HG02943 (cell line): ENCODE measurements at regions not wholly inside any gene's neighbourhood (a gene's known extent, or its start where the extent isn't known, plus 50 kb on each side); places are given as distances from the start of the nearest gene placed in this dataset.
"Not testable (repeated sequence)": the region's sequence is repeated elsewhere in the genome, so short reads cannot be mapped to it uniquely, and the experiment has no call there.

ENCODE experiments used
- ATAC-seq: cut with Tn5 transposase; IDR thresholded peaks from one replicate; pipeline ENCODE4 v1.9.1; 2021; ENCODE audit warnings: mild to moderate bottlenecking, low read depth, moderate library complexity; ENCODE audit not compliant: unreplicated experiment

- no peak for ATAC-seq
Measured at GRCh38 chr4:33696041-33696440, 2548.3 kb downstream of the ARAP2 start.

- no peak for ATAC-seq
Measured at GRCh38 chr4:33696586-33696985, 2547.7 kb downstream of the ARAP2 start.

- ATAC-seq: no peak
Measured at GRCh38 chr4:33709247-33709646, 2535.1 kb downstream of the ARAP2 start.

GRCh38 chr4:33711826-33712225 is 2532.5 kb downstream of the ARAP2 start:
- no peak for ATAC-seq

GRCh38 chr4:33714971-33715370 is 2529.3 kb downstream of the ARAP2 start:
- ATAC-seq: no peak

- ATAC-seq: no peak
Measured at GRCh38 chr4:33715841-33716395, 2528.4 kb downstream of the ARAP2 start.

GRCh38 chr4:33722254-33722653 is 2522.1 kb downstream of the ARAP2 start:
- ATAC-seq: no peak

- no peak for ATAC-seq
Measured at GRCh38 chr4:33722800-33723516, 2521.4 kb downstream of the ARAP2 start.

- ATAC-seq: no peak
Measured at GRCh38 chr4:33724685-33725084, 2519.6 kb downstream of the ARAP2 start.

- ATAC-seq: no peak
Measured at GRCh38 chr4:33725861-33726260, 2518.5 kb downstream of the ARAP2 start.

GRCh38 chr4:33737726-33738125 is 2506.6 kb downstream of the ARAP2 start:
- no peak for ATAC-seq

GRCh38 chr4:33739884-33740632 is 2504.3 kb downstream of the ARAP2 start:
- ATAC-seq: no peak

- not testable (repeated sequence) for ATAC-seq
Measured at GRCh38 chr4:33740871-33741270, 2503.4 kb downstream of the ARAP2 start.

GRCh38 chr4:33746979-33747378 is 2497.3 kb downstream of the ARAP2 start:
- no peak for ATAC-seq

GRCh38 chr4:33751050-33751449 is 2493.3 kb downstream of the ARAP2 start:
- no peak for ATAC-seq

GRCh38 chr4:33772582-33772981 is 2471.7 kb downstream of the ARAP2 start:
- no peak for ATAC-seq

GRCh38 chr4:33780952-33781791 is 2463.1 kb downstream of the ARAP2 start:
- no peak for ATAC-seq

GRCh38 chr4:33785843-33786242 is 2458.5 kb downstream of the ARAP2 start:
- ATAC-seq: no peak

GRCh38 chr4:33802578-33802977 is 2441.7 kb downstream of the ARAP2 start:
- ATAC-seq: no peak

- ATAC-seq: no peak
Measured at GRCh38 chr4:33825685-33826084, 2418.6 kb downstream of the ARAP2 start.

GRCh38 chr4:33829356-33829755 is 2415.0 kb downstream of the ARAP2 start:
- not testable (repeated sequence) for ATAC-seq
